SU-DHL-6 (cell line): ENCODE measurements at regions not wholly inside any gene's neighbourhood (a gene's known extent, or its start where the extent isn't known, plus 50 kb on each side); places are given as distances from the start of the nearest gene placed in this dataset.

Source experiments
- H2AFZ ChIP-seq: fragments of 200-600 bp; sonication (generic); 2 replicates; pipeline ENCODE4 v1.6.1; 2014; ENCODE audit warnings: low read depth, mild to moderate bottlenecking, moderate library complexity, mixed read lengths, antibody characterized with exemption, low read length; ENCODE audit not compliant: severe bottlenecking
- H3F3A ChIP-seq: fragments of 200-600 bp; shearing (Covaris generic); 2 replicates; pipeline ENCODE4 v1.6.0; 2016; ENCODE audit warnings: antibody characterized with exemption, mild to moderate bottlenecking; ENCODE audit not compliant: insufficient read depth
- H3K27ac ChIP-seq: fragments of 200-600 bp; sonication (generic); 2 replicates; pipeline ENCODE4 v1.5.1; 2016; ENCODE audit warnings: low read depth, mild to moderate bottlenecking, low read length, moderate library complexity, mixed read lengths
- H3K27me3 ChIP-seq: fragments of 200-600 bp; sonication (generic), shearing (Covaris generic); 2 replicates; pipeline ENCODE4 v1.6.0; 2014; ENCODE audit warnings: mild to moderate bottlenecking, low read length
- H3K36me3 ChIP-seq: fragments of 200-600 bp; sonication (generic); 2 replicates; pipeline ENCODE4 v1.6.1; 2014; ENCODE audit warnings: mild to moderate bottlenecking, low read length, mixed read lengths
- H3K4me2 ChIP-seq: fragments of 300-600, 200-600 bp; shearing (Covaris generic), sonication (generic); 2 replicates; pipeline ENCODE4 v1.6.0; 2014; ENCODE audit warnings: low read length, low read depth, mild to moderate bottlenecking; ENCODE audit not compliant: poor library complexity, severe bottlenecking
- H3K4me3 ChIP-seq: fragments of 200-600 bp; sonication (generic); 2 replicates; pipeline ENCODE4 v1.5.1; 2014; ENCODE audit warnings: antibody characterized with exemption, low read length, mild to moderate bottlenecking, mixed read lengths; ENCODE audit not compliant: insufficient read depth, poor library complexity, severe bottlenecking
- H3K79me2 ChIP-seq: fragments of 200-600 bp; sonication (generic); 2 replicates; pipeline ENCODE4 v1.6.1; 2014; ENCODE audit warnings: mild to moderate bottlenecking, low read length, moderate library complexity; ENCODE audit not compliant: insufficient read depth
- H3K9ac ChIP-seq: fragments of 200-600 bp; sonication (generic); 2 replicates; pipeline ENCODE4 v1.7.0; 2014; ENCODE audit warnings: mild to moderate bottlenecking, low read length
- H3K9me2 ChIP-seq: fragments of 200-600 bp; sonication (generic); replicated peaks from 2 replicates; pipeline ENCODE4 v1.6.1; 2014; ENCODE audit warnings: low read length; ENCODE audit not compliant: insufficient read depth
- H3K9me3 ChIP-seq: fragments of 200-600 bp; sonication (generic); 2 replicates; pipeline ENCODE4 v1.6.1; 2014; ENCODE audit warnings: low read length, mixed read lengths; ENCODE audit not compliant: insufficient read depth
- H4K20me1 ChIP-seq: fragments of 200-600 bp; sonication (generic); 2 replicates; pipeline ENCODE4 v1.6.1; 2014; ENCODE audit warnings: low read depth, mild to moderate bottlenecking, antibody characterized with exemption, low read length, moderate library complexity, mixed read lengths
- EZH2phosphoT487 ChIP-seq: fragments of 200-600 bp; sonication (generic), shearing (Covaris generic); conservative IDR thresholded peaks from 2 replicates; pipeline ENCODE4 v1.6.1; 2018; ENCODE audit warnings: mild to moderate bottlenecking, antibody characterized with exemption, low read length, moderate library complexity, mixed read lengths
- TF ChIP-seq, protein P1 (sequence below): fragments of 200-600 bp; sonication (generic); IDR thresholded peaks from one replicate; pipeline ENCODE4 v1.5.1; 2017; ENCODE audit warnings: antibody characterized with exemption, mild to moderate bottlenecking, low read length, moderate library complexity; ENCODE audit not compliant: insufficient read depth, poor library complexity, severe bottlenecking

DNA sequence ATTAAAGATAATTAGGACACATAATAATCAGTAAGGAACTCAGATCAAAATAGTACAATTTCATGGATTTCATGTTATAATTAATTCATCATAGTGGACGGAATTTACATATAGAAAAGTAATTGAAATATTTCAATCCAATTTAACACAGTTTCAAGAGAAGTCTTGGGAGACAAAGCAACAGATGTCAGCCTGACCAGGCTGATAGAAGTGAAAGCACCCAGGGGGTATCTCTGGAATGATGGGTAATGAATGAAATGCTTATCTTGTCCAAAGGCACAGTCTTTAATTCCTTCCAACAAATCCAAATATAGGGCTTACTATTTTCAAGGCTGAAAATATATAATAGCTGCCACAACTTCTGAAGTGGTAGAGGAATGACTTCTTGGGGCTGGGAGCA, 629.3 kb upstream of the RGMB start:
- no peak overlapping the region for H3K4me2 ChIP-seq
- H3K27ac ChIP-seq = no peak overlapping the region
- H3K9me2 ChIP-seq = no peaks in the 10 kb centered on the region
- H4K20me1 ChIP-seq = no peaks in the 10 kb centered on the region
- no peaks in the 10 kb centered on the region for H3K79me2 ChIP-seq
- no peaks in the 10 kb centered on the region for H3K9me3 ChIP-seq
- TF ChIP-seq EZH2phosphoT487 = no peak
- TF ChIP-seq, protein P1, sequence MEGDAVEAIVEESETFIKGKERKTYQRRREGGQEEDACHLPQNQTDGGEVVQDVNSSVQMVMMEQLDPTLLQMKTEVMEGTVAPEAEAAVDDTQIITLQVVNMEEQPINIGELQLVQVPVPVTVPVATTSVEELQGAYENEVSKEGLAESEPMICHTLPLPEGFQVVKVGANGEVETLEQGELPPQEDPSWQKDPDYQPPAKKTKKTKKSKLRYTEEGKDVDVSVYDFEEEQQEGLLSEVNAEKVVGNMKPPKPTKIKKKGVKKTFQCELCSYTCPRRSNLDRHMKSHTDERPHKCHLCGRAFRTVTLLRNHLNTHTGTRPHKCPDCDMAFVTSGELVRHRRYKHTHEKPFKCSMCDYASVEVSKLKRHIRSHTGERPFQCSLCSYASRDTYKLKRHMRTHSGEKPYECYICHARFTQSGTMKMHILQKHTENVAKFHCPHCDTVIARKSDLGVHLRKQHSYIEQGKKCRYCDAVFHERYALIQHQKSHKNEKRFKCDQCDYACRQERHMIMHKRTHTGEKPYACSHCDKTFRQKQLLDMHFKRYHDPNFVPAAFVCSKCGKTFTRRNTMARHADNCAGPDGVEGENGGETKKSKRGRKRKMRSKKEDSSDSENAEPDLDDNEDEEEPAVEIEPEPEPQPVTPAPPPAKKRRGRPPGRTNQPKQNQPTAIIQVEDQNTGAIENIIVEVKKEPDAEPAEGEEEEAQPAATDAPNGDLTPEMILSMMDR = no peak
- no peak overlapping the region for H3K4me3 ChIP-seq
- H3F3A ChIP-seq = no peaks in the 10 kb centered on the region
- no peaks in the 10 kb centered on the region for H3K36me3 ChIP-seq
- H3K27me3 ChIP-seq = no peaks in the 10 kb centered on the region; the same call in 1 of the 2 replicates
- H2AFZ ChIP-seq = no peak overlapping the region
- H3K9ac ChIP-seq = no peak overlapping the region

DNA sequence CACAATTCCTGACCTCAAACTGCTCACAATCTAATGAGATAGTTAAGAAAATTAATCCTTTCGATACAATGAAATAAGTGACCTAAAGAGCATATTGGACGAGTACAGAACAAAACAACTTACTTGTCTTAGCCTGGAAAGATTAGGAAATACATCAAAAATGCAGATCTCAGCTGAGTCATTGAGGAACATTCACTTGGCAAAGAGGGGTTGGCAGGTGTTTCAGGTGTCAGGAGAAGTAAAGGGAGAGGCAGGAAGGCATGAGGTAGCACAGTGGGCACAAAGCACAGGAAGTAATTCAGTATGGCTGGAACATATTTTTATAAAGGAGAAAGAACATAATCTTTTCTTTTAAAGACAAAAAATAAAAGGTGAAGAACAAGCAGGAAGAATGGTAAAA, 628.8 kb upstream of the RGMB start:
- Histone ChIP-seq H3F3A (no peaks in the 10 kb centered on the region), H3K4me3 (no peak overlapping the region), H3K27ac (no peak overlapping the region), H3K36me3 (no peaks in the 10 kb centered on the region), H3K27me3 (no peaks in the 10 kb centered on the region; the same call in 1 of the 2 replicates), H2AFZ (no peak overlapping the region), H3K79me2 (no peaks in the 10 kb centered on the region), H4K20me1 (no peaks in the 10 kb centered on the region), H3K4me2 (no peak overlapping the region), H3K9me2 (no peaks in the 10 kb centered on the region), H3K9ac (no peak overlapping the region), H3K9me3 (no peaks in the 10 kb centered on the region)
- TF ChIP-seq, protein P1 = no peak
- no peak for TF ChIP-seq EZH2phosphoT487

DNA sequence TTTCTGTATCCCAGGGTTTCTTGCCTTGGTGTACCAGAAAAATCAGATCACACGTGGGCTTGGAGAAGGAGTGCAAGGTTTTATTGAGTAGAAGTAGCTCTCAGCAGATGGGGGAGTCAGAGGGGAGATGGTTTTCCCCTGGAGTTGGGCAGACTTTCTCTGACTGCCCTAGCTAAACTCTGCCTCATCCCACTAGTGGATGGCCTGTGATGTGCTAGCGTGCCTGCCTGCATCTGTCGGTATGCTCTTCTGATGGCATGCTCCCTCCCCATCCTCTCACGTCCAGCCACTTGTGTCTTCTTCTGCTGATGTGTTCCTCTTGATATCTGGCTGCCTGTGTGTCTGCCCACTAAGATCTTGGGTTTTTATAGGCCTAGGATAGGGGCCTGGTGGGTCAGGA, 616.1 kb upstream of the RGMB start:
- H2AFZ ChIP-seq = no peak overlapping the region
- no peaks in the 10 kb centered on the region for H3F3A ChIP-seq
- H3K9ac ChIP-seq = no peak overlapping the region
- no peak for TF ChIP-seq EZH2phosphoT487
- TF ChIP-seq, protein P1 = no peak
- H3K4me3 ChIP-seq = no peak overlapping the region
- no peaks in the 10 kb centered on the region for H3K27me3 ChIP-seq
- no peaks in the 10 kb centered on the region for H3K79me2 ChIP-seq
- no peaks in the 10 kb centered on the region for H4K20me1 ChIP-seq
- no peaks in the 10 kb centered on the region for H3K36me3 ChIP-seq
- no peaks in the 10 kb centered on the region for H3K9me3 ChIP-seq
- no peaks in the 10 kb centered on the region for H3K9me2 ChIP-seq
- no peak overlapping the region for H3K27ac ChIP-seq
- no peak overlapping the region for H3K4me2 ChIP-seq

DNA sequence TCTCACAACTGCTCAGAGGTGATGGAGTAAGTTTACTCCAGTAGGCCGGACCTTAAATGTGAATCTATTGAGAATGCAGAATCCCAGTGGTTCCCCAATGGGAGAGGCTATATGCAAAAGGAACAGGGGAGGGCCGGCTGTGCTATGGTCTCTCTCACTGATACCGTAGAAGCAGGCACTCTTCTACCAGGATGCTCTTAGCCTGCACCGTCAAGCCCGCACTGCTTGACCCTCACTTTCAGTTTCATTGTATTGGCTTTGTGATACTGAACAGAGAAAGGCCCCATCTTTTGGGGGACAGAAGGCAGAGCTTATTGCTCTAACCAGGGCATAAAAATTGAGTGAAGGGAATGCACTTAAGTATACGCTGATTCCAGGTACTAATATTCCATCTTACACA, 615.0 kb upstream of the RGMB start:
- Histone ChIP-seq H3K27me3 (no peaks in the 10 kb centered on the region), H3K4me3 (no peak overlapping the region), H2AFZ (no peak overlapping the region), H3K9me3 (no peaks in the 10 kb centered on the region), H3F3A (no peaks in the 10 kb centered on the region), H3K9ac (no peak overlapping the region), H4K20me1 (no peaks in the 10 kb centered on the region), H3K4me2 (no peak overlapping the region), H3K27ac (no peak overlapping the region), H3K79me2 (no peaks in the 10 kb centered on the region), H3K9me2 (no peaks in the 10 kb centered on the region), H3K36me3 (no peaks in the 10 kb centered on the region)
- TF ChIP-seq, protein P1 = no peak
- TF ChIP-seq EZH2phosphoT487 = no peak
